Caco-2 (cell line): ENCODE measurements at regions not wholly inside any gene's neighbourhood (a gene's known extent, or its start where the extent isn't known, plus 50 kb on each side); places are given as distances from the start of the nearest gene placed in this dataset.

Experiments used
- BruUV-seq: library from RNA; stranded (reverse); fragments of 400-500 nt; replicated peaks from 2 replicates; lab custom pipeline; 2021; lab: Mats Ljungman, UMichigan
- CTCF ChIA-PET: fragments of 300-600 bp; sonication (Branson Sonifier 250); formaldehyde crosslinking; loops from one replicate; lab custom pipeline; 2022; ENCODE audit warnings: antibody characterized with exemption; lab: Charles Lee
- POLR2A ChIA-PET: fragments of 300-600 bp; sonication (Branson Sonifier 250); formaldehyde crosslinking; loops from one replicate; lab custom pipeline; 2022; ENCODE audit warnings: antibody characterized with exemption; lab: Charles Lee
- DNase-seq, 2 experiments: peaks; one replicate each; pipeline versions ENCODE4 v3.0.0 to v3.0.0-alpha.2; 2020 to 2022
- H3K27me3 ChIP-seq: replicated peaks from 2 replicates; pipeline ENCODE4 v1.6.0; 2011; ENCODE audit warnings: low read length; ENCODE audit not compliant: control insufficient read depth, insufficient read depth
- H3K36me3 ChIP-seq: 2 replicates; pipeline ENCODE4 v1.5.1; 2011; ENCODE audit warnings: low read length; ENCODE audit not compliant: control insufficient read depth, insufficient read depth
- H3K4me1 ChIP-seq: fragments of 250-450 bp; sonication (Bioruptor Pico); 2 replicates; pipeline ENCODE4 v1.5.1; 2020; ENCODE audit warnings: mild to moderate bottlenecking
- H3K4me3 ChIP-seq: 2 replicates; pipeline ENCODE4 v1.5.1; 2011; ENCODE audit warnings: low read depth, mild to moderate bottlenecking, control low read depth, low read length
- H3K9me3 ChIP-seq: fragments of 250-450 bp; sonication (Bioruptor Pico); 2 replicates; pipeline ENCODE4 v1.5.1; 2020; ENCODE audit warnings: mild to moderate bottlenecking, moderate library complexity
- H3K27ac Mint-ChIP-seq: one replicate; pipeline ENCODE4 v1.8.0; 2022; ENCODE audit warnings: mixed read lengths; ENCODE audit not compliant: unreplicated experiment
- H3K27me3 Mint-ChIP-seq: one replicate; pipeline ENCODE4 v1.8.0; 2022; ENCODE audit warnings: mixed read lengths; ENCODE audit not compliant: insufficient read depth, unreplicated experiment
- H3K36me3 Mint-ChIP-seq: one replicate; pipeline ENCODE4 v1.8.0; 2022; ENCODE audit warnings: mild to moderate bottlenecking, mixed read lengths; ENCODE audit not compliant: insufficient read depth, unreplicated experiment
- H3K4me1 Mint-ChIP-seq: one replicate; pipeline ENCODE4 v1.8.0; 2022; ENCODE audit warnings: low read depth, mixed read lengths; ENCODE audit not compliant: unreplicated experiment
- H3K4me3 Mint-ChIP-seq: one replicate; pipeline ENCODE4 v1.8.0; 2022; ENCODE audit warnings: mild to moderate bottlenecking, moderate library complexity, mixed read lengths; ENCODE audit not compliant: unreplicated experiment
- H3K9me3 Mint-ChIP-seq: one replicate; pipeline ENCODE4 v1.8.0; 2022; ENCODE audit warnings: mixed read lengths; ENCODE audit not compliant: unreplicated experiment
- CTCF ChIP-seq, 2 experiments: fragments of 200-600 bp in 1 of 2; IDR thresholded peaks; 1 replicate in 1 of 2; 2 replicates in 1 of 2; pipeline versions ENCODE4 v1.5.1 to v1.8.0; 2011 to 2022; ENCODE audit warnings: antibody characterized with exemption in 1 of 2, control low read depth in 1 of 2, inconsistent platforms in 1 of 2, low read depth in 1 of 2, low read length in 1 of 2, mild to moderate bottlenecking in 1 of 2, moderate library complexity in 1 of 2; ENCODE audit not compliant: insufficient read depth in 1 of 2, severe bottlenecking in 1 of 2, unreplicated experiment in 1 of 2
- intact Hi-C: fragments of 100-400 bp; cut with micrococcal nuclease; formaldehyde crosslinking; loops from one replicate; pipeline ENCODE4 v1.10.0; 2022; ENCODE audit not compliant: unreplicated experiment

DNA sequence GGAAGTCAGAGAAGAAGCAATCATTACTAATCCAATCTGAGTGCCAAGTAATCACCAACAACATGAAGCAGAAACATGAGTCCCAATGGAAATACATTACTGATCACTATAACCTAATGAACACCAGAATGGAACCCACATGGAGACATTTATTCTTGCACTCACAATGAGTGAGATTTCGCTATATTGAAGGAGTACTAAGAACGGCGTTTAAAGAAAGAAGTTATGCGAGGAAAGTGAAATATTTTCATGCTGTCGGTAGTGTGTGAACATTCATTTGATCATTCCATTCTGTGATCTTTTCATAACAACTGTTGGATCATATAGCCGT, 181.1 kb downstream of the IRS1 start:
- no peaks in the 10 kb centered on the region for H3K27me3 Mint-ChIP-seq
- peaks cover 20% of the 10 kb centered on the region for H3K9me3 Mint-ChIP-seq
- intact Hi-C loops, result loop anchor here (10.0 kb wide), 1 partner anchor 734 kb away; no protein-coding TSS in a partner anchor
- peaks cover 5% of the 10 kb centered on the region for H3K36me3 Mint-ChIP-seq
- peaks cover 18% of the 10 kb centered on the region for H3K4me1 ChIP-seq
- H3K27ac Mint-ChIP-seq, result no peak overlapping the region
- H3K27me3 ChIP-seq, result no peaks in the 10 kb centered on the region
- TF ChIP-seq CTCF (IDR thresholded peaks at IDR 0.05; ENCODE audit: insufficient read depth in 1 of 2, low read depth in 1 of 2, low read length in 1 of 2, severe bottlenecking in 1 of 2, unreplicated experiment in 1 of 2), result no peak
- CTCF ChIA-PET, result no interaction called here
- no TSS peak for BruUV-seq
- POLR2A ChIA-PET, result no interaction called here
- no peaks in the 10 kb centered on the region for H3K9me3 ChIP-seq
- 0 out of 2 replicates have a peak, but pooled peaks cover 2% of the 10 kb centered on the region for H3K36me3 ChIP-seq
- no peak overlapping the region for H3K4me3 ChIP-seq
- H3K4me3 Mint-ChIP-seq, result peak overlapping the region; percentile 15
- peaks cover 26% of the 10 kb centered on the region for H3K4me1 Mint-ChIP-seq
- DNase-seq, result no peak

- no peaks in the 10 kb centered on the region for H3K36me3 Mint-ChIP-seq
- H3K27me3 ChIP-seq, result no peaks in the 10 kb centered on the region
- H3K36me3 ChIP-seq, result 0 out of 2 replicates have a peak, but pooled peaks cover 2% of the 10 kb centered on the region
- DNase-seq, result no peak
- CTCF ChIA-PET, result interaction anchor here (0.6 kb wide), 1 partner anchor 132 kb away, joined by 3 read pairs; no protein-coding TSS in a partner anchor
- H3K27ac Mint-ChIP-seq, result no peak overlapping the region
- no TSS peak for BruUV-seq
- peaks cover 18% of the 10 kb centered on the region for H3K9me3 Mint-ChIP-seq
- no peak overlapping the region for H3K4me3 Mint-ChIP-seq
- H3K4me3 ChIP-seq, result no peak overlapping the region
- no peak for TF ChIP-seq CTCF (IDR thresholded peaks at IDR 0.05; ENCODE audit: insufficient read depth in 1 of 2, low read depth in 1 of 2, low read length in 1 of 2, severe bottlenecking in 1 of 2, unreplicated experiment in 1 of 2)
- intact Hi-C loops, result loop anchor here (10.0 kb wide), 1 partner anchor 731 kb away; no protein-coding TSS in a partner anchor
- POLR2A ChIA-PET, result no interaction called here
- no peaks in the 10 kb centered on the region for H3K27me3 Mint-ChIP-seq
- H3K9me3 ChIP-seq, result no peaks in the 10 kb centered on the region
- peaks cover 21% of the 10 kb centered on the region for H3K4me1 Mint-ChIP-seq
- peaks cover 18% of the 10 kb centered on the region for H3K4me1 ChIP-seq
Measured at GRCh38 chr2:226615891-226616290, 183.7 kb downstream of the IRS1 start.

- Mint-ChIP-seq H3K9me3 (peaks cover 9% of the 10 kb centered on the region), H3K36me3 (no peaks in the 10 kb centered on the region), H3K27ac (no peak overlapping the region), H3K4me1 (no peaks in the 10 kb centered on the region), H3K27me3 (no peaks in the 10 kb centered on the region), H3K4me3 (no peak overlapping the region)
- ChIA-PET CTCF (interaction anchor here (0.6 kb wide), 1 partner anchor 11 kb away, joined by 3 read pairs; no protein-coding TSS in a partner anchor), POLR2A (no interaction called here)
- no peak for TF ChIP-seq CTCF (IDR thresholded peaks at IDR 0.05; ENCODE audit: insufficient read depth in 1 of 2, low read depth in 1 of 2, low read length in 1 of 2, severe bottlenecking in 1 of 2, unreplicated experiment in 1 of 2)
- no peak for DNase-seq
- no TSS peak for BruUV-seq
- H3K36me3 ChIP-seq, result no peaks in the 10 kb centered on the region
- no peaks in the 10 kb centered on the region for H3K9me3 ChIP-seq
- H3K27me3 ChIP-seq, result no peaks in the 10 kb centered on the region
- no peaks in the 10 kb centered on the region for H3K4me1 ChIP-seq
- intact Hi-C loops, result loop anchor here (10.0 kb wide), 1 partner anchor 727 kb away; no protein-coding TSS in a partner anchor
- no peak overlapping the region for H3K4me3 ChIP-seq
Measured at GRCh38 chr2:226611944-226612318, 187.7 kb downstream of the IRS1 start.
